ENCODE measurements at regions not wholly inside any gene's neighbourhood (a gene's known extent, or its start where the extent isn't known, plus 50 kb on each side); places are given as distances from the start of the nearest gene placed in this dataset.

DNA sequence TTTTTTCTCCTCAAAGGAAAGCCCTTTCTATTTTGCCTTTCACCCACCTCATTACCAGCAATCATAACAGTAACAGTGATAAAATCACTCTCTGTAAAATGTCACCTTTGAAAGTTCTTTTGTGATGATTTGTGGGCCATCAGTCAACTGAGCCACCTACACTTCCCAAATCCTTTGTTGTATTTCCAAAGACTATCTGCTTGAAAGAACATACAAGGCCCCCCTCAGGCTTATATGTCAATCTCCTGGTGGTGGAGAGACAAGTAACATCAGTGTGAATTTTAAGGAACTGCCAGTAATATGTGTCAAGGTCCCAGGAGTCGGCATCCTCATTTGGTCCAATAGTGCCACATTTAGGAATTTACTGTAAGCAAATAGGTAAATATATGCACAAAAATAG, 161.1 kb upstream of the EOMES start:
- DNase-seq (ENCODE audit: extremely low read depth, low read depth) = no peak
- TF ChIP-seq, protein P1, sequence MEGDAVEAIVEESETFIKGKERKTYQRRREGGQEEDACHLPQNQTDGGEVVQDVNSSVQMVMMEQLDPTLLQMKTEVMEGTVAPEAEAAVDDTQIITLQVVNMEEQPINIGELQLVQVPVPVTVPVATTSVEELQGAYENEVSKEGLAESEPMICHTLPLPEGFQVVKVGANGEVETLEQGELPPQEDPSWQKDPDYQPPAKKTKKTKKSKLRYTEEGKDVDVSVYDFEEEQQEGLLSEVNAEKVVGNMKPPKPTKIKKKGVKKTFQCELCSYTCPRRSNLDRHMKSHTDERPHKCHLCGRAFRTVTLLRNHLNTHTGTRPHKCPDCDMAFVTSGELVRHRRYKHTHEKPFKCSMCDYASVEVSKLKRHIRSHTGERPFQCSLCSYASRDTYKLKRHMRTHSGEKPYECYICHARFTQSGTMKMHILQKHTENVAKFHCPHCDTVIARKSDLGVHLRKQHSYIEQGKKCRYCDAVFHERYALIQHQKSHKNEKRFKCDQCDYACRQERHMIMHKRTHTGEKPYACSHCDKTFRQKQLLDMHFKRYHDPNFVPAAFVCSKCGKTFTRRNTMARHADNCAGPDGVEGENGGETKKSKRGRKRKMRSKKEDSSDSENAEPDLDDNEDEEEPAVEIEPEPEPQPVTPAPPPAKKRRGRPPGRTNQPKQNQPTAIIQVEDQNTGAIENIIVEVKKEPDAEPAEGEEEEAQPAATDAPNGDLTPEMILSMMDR (IDR thresholded peaks at IDR 0.05; ENCODE audit: low read depth, low read length) = no peak

DNA sequence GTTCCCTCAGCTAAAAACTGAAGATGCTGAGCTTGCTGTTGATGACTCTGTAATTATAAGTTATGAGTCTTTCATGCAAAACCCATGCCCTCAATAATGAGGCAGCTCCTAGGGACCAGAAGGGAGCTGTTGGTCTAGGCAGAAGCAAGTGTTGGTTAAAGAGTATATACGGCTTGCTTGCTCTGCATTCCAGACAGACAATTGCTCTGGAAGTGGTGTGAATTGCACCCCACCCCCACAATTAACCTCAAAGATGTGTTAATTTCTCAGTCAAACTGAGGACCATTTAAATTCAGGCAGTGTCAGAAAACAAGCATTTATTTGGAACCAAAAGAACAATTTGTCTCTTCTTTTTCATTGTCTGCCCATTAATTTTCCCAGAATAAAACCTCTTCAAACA, 163.5 kb upstream of the EOMES start:
- DNase-seq (ENCODE audit: extremely low read depth, low read depth) = no peak
- TF ChIP-seq, protein P1 (IDR thresholded peaks at IDR 0.05; ENCODE audit: low read depth, low read length) = no peak

DNA sequence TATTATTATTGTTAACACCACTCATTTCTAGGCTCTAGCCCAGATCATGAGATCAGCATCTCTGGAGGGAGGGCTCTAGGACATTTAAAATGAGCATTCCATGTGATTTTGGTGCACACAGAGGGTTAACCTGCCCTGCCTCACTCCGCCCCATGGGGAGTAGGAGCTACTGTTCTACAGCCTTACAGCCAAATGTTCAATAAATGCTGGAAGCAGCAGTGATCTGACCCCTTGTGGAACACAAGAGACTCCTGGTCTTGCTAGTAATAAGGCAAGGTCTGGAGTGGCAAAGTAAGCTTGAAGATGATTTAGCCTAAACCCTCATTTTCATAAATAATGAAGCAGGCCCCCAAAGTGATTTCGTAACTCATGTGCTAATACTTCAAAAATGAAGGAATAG, 166.4 kb upstream of the EOMES start:
- DNase-seq (ENCODE audit: extremely low read depth, low read depth) = no peak
- TF ChIP-seq, protein P1 (IDR thresholded peaks at IDR 0.05; ENCODE audit: low read depth, low read length) = no peak

DNA sequence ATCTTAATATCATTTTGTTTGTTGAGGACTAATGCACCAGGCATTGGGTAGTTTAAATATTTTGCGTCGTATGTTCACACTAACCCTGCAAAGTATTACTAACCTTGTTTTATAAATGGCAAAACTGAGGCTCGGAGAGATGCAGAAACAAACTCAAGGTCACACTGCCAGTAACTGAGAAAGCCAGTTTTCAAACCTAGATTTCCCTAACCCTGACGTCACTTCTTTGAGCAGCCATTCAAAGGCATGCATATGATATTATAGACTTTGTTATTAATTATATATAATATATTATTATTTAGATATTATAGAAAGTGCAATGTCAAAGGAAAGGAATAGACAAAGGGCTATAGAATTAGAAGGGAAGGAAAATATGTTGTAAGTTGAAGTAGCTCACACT, 167.6 kb upstream of the EOMES start:
- TF ChIP-seq, protein P1 (IDR thresholded peaks at IDR 0.05; ENCODE audit: low read depth, low read length) = no peak
- no peak for DNase-seq (ENCODE audit: extremely low read depth, low read depth)

DNA sequence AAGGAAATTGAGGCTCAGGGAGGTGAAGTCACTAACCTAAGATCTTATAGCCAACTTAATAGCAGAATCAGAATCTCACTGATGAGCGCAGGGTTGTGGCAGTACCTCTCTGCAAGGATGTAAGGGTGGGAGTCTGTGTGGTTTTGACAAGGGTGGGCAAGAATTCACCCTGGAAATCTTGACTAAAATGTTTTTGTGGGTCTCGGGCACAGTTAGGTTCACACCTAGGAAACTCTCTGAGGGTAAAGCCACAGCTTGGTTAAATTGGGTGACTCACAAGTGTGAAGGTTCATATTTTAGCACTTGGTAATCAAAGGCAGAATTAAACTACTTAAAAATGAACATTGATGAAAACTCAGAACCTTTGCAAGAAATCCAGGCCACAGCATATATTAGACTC, 178.2 kb upstream of the EOMES start:
- TF ChIP-seq, protein P1 (IDR thresholded peaks at IDR 0.05; ENCODE audit: low read depth, low read length) = no peak
- DNase-seq (ENCODE audit: extremely low read depth, low read depth) = no peak

DNA sequence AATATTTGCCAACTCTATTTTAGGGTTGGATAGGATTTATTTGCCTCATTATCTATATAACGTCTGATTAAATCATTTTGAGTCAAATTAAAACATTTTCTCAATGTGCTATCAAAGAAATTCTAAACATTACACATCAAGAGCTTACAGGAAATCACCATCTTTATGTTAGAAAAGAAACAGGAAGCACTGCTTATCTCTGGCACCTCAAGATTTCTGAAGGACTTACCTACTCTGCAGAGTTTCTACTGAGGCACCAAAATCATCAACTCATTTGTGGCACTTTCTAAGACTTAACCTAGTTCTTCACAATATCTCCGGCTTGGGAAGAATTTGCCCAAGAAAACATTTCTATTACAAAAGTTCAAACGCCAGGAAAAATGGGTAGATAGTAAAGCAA, 181.3 kb upstream of the EOMES start:
- DNase-seq (ENCODE audit: extremely low read depth, low read depth) = no peak
- TF ChIP-seq, protein P1 (IDR thresholded peaks at IDR 0.05; ENCODE audit: low read depth, low read length) = no peak

DNA sequence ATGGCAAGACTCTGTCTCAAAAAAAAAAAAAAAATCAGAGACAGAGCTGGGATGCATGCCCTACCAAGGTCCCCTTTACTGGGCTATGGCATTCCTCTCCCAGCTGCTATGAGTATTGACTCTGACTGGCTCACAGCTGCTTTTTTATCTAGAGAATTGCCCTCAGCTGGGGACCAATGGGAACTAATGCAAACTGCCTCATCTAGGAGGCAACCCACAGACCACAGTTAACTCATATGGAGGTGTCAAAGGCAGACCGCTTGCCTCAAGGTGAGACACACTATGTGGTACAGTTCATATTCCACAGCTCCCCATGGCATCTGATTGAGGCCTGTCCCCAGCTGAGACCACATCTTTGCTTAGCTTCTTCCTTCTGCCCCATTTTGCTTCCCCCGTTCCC, 183.5 kb upstream of the EOMES start:
- DNase-seq (ENCODE audit: extremely low read depth, low read depth) = no peak
- TF ChIP-seq, protein P1 (IDR thresholded peaks at IDR 0.05; ENCODE audit: low read depth, low read length) = no peak

Measured in AG09319 (cell line).